ENCODE measurements at regions not wholly inside any gene's neighbourhood (a gene's known extent, or its start where the extent isn't known, plus 50 kb on each side); places are given as distances from the start of the nearest gene placed in this dataset.

DNA sequence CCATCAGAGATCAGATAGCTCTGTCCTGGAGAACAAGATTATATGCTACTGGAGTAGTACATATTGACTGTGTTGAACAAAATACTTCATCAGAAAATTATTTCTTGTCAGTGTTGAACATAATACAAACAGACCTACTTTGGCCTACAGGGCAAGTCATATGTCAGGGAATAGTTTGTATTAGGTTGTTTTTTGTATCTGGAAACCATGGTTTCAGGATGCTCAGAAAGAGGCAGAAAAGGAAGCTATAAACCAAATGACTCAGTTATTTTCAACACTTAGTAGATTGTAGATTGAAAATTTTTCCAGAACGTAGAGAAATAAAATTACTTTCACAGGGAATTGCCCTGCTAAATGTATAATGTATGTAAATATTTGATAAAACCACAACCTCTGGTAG lies 198.4 kb downstream of the CYB561 start:
- Histone ChIP-seq H3K27ac (ENCODE audit: low read depth, low read length) (no peak overlapping the region), H4K20me1 (ENCODE audit: control insufficient read depth, insufficient read depth, low read depth, low read length) (no peaks in the 10 kb centered on the region), H3K9me3 (ENCODE audit: control insufficient read depth, insufficient read depth, low read length) (no peaks in the 10 kb centered on the region), H3K36me3 (ENCODE audit: control insufficient read depth, low read length) (no peaks in the 10 kb centered on the region), H3K9me2 (replicated peaks; ENCODE audit: control insufficient read depth, low read length) (no peaks in the 10 kb centered on the region), H3K4me3 (ENCODE audit: low read length) (no peak overlapping the region), H3K4me1 (ENCODE audit: control insufficient read depth, low read length) (no peaks in the 10 kb centered on the region), H3K79me2 (ENCODE audit: control insufficient read depth, low read length) (no peaks in the 10 kb centered on the region), H3F3A (ENCODE audit: control insufficient read depth, insufficient read depth) (no peaks in the 10 kb centered on the region), H3K27me3 (ENCODE audit: control insufficient read depth, low read length) (0 out of 2 replicates have a peak, but pooled peaks cover 2% of the 10 kb centered on the region), H3K4me2 (ENCODE audit: low read length) (no peak overlapping the region)
- TF ChIP-seq CTCF (IDR thresholded peaks at IDR 0.05; ENCODE audit: low read depth, low read length, poor library complexity, severe bottlenecking) (no peak), EZH2phosphoT487 (IDR thresholded peaks at IDR 0.05; ENCODE audit: borderline replicate concordance, low read length) (no peak)

- Histone ChIP-seq H3K79me2 (ENCODE audit: control insufficient read depth, low read length) (no peaks in the 10 kb centered on the region), H3K27ac (ENCODE audit: low read depth, low read length) (no peak overlapping the region), H3K4me2 (ENCODE audit: low read length) (no peak overlapping the region), H4K20me1 (ENCODE audit: control insufficient read depth, insufficient read depth, low read depth, low read length) (no peaks in the 10 kb centered on the region), H3K4me3 (ENCODE audit: low read length) (no peak overlapping the region), H3K27me3 (ENCODE audit: control insufficient read depth, low read length) (0 out of 2 replicates have a peak, but pooled peaks cover 2% of the 10 kb centered on the region), H3K4me1 (ENCODE audit: control insufficient read depth, low read length) (no peaks in the 10 kb centered on the region), H3K9me3 (ENCODE audit: control insufficient read depth, insufficient read depth, low read length) (no peaks in the 10 kb centered on the region), H3K9me2 (replicated peaks; ENCODE audit: control insufficient read depth, low read length) (no peaks in the 10 kb centered on the region), H3F3A (ENCODE audit: control insufficient read depth, insufficient read depth) (no peaks in the 10 kb centered on the region), H3K36me3 (ENCODE audit: control insufficient read depth, low read length) (no peaks in the 10 kb centered on the region)
- no peak for TF ChIP-seq CTCF (IDR thresholded peaks at IDR 0.05; ENCODE audit: low read depth, low read length, poor library complexity, severe bottlenecking)
- no peak for TF ChIP-seq EZH2phosphoT487 (IDR thresholded peaks at IDR 0.05; ENCODE audit: borderline replicate concordance, low read length)
Observed at GRCh38 chr17:63249256-63250004, 196.7 kb downstream of the CYB561 start.

DNA sequence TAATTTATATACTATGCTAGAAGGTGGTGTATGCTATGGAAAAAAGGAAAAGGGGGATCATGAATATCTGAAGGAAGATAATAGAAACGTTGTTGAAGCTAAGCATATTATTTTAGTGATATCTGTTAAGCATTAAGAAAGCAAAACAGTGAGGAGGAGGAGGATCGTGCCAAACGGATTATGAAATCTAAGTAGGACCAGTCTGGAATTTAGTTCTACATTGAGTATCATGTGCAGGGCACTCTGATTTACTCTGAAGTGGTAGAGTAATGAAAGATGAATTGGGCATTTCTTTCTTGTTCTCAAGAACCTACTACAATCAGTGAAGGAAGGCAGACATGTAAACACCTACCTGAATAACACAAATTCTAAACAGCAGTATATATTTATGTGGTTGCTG lies 195.3 kb downstream of the CYB561 start:
- H3K36me3 ChIP-seq (ENCODE audit: control insufficient read depth, low read length): no peaks in the 10 kb centered on the region
- no peaks in the 10 kb centered on the region for H4K20me1 ChIP-seq (ENCODE audit: control insufficient read depth, insufficient read depth, low read depth, low read length)
- no peaks in the 10 kb centered on the region for H3F3A ChIP-seq (ENCODE audit: control insufficient read depth, insufficient read depth)
- H3K4me1 ChIP-seq (ENCODE audit: control insufficient read depth, low read length): no peaks in the 10 kb centered on the region
- no peak overlapping the region for H3K4me2 ChIP-seq (ENCODE audit: low read length)
- no peak for TF ChIP-seq CTCF (IDR thresholded peaks at IDR 0.05; ENCODE audit: low read depth, low read length, poor library complexity, severe bottlenecking)
- no peak for TF ChIP-seq EZH2phosphoT487 (IDR thresholded peaks at IDR 0.05; ENCODE audit: borderline replicate concordance, low read length)
- no peaks in the 10 kb centered on the region for H3K9me3 ChIP-seq (ENCODE audit: control insufficient read depth, insufficient read depth, low read length)
- H3K79me2 ChIP-seq (ENCODE audit: control insufficient read depth, low read length): no peaks in the 10 kb centered on the region
- 0 out of 2 replicates have a peak, but pooled peaks cover 2% of the 10 kb centered on the region for H3K27me3 ChIP-seq (ENCODE audit: control insufficient read depth, low read length)
- H3K27ac ChIP-seq (ENCODE audit: low read depth, low read length): no peak overlapping the region
- H3K9me2 ChIP-seq (replicated peaks; ENCODE audit: control insufficient read depth, low read length): no peaks in the 10 kb centered on the region
- no peak overlapping the region for H3K4me3 ChIP-seq (ENCODE audit: low read length)
